ENCODE measurements at regions not wholly inside any gene's neighbourhood (a gene's known extent, or its start where the extent isn't known, plus 50 kb on each side); places are given as distances from the start of the nearest gene placed in this dataset.

- no peak for DNase-seq (ENCODE audit: low read depth)
- no peak overlapping the region for H3K4me3 ChIP-seq (ENCODE audit: low read depth, low read length)
- no peak for TF ChIP-seq CTCF (IDR thresholded peaks at IDR 0.05; ENCODE audit: insufficient read depth, low read depth, low read length)
These were observed 248.0 kb downstream of the WDR11 start for GRCh38 chr10:121099181-121099580.

DNA sequence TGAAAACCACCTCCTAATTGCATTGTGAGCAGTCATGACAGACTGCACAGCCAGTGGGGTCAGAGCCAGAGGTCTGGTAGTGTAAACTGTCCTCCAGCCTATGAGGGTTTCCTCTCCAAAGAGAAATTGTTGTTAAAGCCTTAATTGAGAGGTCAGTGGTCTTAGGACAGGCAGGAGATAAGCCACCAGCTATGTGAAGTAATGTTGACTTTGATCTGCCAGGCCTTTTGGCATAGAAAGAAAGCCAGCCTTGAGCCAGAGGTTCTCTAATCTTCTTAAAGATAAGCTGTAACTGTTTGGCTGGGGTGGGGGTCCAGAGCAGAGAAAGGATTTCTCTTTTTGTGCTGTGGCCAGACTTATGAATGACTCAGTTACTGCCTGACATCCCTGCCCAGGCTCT, 248.4 kb downstream of the WDR11 start:
- TF ChIP-seq CTCF (IDR thresholded peaks at IDR 0.05; ENCODE audit: insufficient read depth, low read depth, low read length): no peak
- H3K4me3 ChIP-seq (ENCODE audit: low read depth, low read length): no peak overlapping the region
- no peak for DNase-seq (ENCODE audit: low read depth)

- no peak for TF ChIP-seq CTCF (IDR thresholded peaks at IDR 0.05; ENCODE audit: insufficient read depth, low read depth, low read length)
- no peak for DNase-seq (ENCODE audit: low read depth)
- H3K4me3 ChIP-seq (ENCODE audit: low read depth, low read length): no peak overlapping the region
These were observed 250.4 kb downstream of the WDR11 start for GRCh38 chr10:121101561-121101960.

DNA sequence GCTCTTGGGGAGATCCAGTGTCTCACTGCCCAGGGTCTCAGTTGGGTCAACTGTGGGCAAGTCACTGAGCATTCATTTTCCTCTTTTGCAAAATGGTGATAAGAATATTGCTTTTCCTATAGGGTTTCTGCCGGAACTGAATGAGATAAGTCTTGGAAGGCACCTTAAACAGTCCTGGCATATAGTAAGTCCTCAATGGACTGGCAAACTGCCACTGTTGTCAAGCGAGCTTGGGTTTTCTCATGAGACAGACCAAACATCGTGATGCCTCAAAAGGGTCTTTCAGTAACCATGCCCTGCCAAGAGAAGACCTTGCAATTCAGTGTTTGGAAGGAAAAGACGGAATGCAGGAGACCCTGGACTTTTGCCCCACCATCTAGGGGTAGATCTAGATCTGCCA, 251.5 kb downstream of the WDR11 start:
- no peak overlapping the region for H3K4me3 ChIP-seq (ENCODE audit: low read depth, low read length)
- no peak for DNase-seq (ENCODE audit: low read depth)
- no peak for TF ChIP-seq CTCF (IDR thresholded peaks at IDR 0.05; ENCODE audit: insufficient read depth, low read depth, low read length)

DNA sequence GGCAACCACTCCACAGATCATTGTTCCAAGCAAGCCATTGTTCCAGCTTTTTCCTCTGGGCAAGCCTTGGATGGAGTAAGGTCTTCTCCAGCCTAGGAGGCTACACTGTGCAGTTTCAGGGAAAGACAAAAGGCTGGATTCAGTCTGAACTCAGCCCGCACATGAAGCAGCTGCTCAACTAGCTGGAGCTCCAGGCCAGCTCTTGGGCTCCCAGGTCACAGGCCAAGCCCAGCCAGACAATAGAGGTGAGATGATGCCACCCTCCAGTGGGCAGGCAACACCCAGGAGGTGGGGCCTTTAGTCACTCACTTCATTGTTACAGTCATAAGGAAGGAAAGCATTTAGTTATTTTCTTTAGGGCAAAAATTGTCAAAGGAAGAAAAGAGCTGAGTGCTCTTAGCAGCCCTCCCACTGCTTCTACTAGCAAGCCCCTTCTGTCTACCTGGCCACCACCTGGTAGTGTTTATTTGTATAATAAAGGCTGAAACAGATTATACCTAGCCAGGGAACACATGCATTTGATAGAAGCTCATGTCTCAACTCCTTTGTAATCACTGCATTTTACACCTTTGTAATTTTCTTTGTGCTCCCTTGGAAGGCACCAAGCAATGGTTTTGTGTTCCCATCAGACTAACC, 253.4 kb downstream of the WDR11 start:
- no peak for DNase-seq (ENCODE audit: low read depth)
- H3K4me3 ChIP-seq (ENCODE audit: low read depth, low read length): no peak overlapping the region
- no peak for TF ChIP-seq CTCF (IDR thresholded peaks at IDR 0.05; ENCODE audit: insufficient read depth, low read depth, low read length)

DNA sequence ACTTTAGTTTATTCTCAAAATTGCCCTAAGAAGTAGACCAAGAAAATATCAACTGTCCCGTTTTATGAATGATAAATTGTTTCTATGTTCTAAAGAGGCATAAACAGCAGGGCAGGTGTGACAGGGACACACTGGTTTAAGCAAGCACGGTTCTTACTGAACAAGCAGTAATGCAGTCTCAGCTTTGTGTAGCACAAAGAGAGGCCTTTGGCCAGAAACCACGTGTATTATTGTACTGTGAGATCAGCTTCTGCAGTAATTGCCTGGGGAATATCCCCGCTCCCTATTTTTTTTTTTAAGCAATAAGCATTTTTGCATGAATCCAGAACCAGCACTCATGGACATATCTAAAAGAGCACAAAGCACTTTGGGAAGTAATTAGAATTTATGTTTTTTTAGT, 255.4 kb downstream of the WDR11 start:
- no peak overlapping the region for H3K4me3 ChIP-seq (ENCODE audit: low read depth, low read length)
- DNase-seq (ENCODE audit: low read depth): no peak
- no peak for TF ChIP-seq CTCF (IDR thresholded peaks at IDR 0.05; ENCODE audit: insufficient read depth, low read depth, low read length)

DNA sequence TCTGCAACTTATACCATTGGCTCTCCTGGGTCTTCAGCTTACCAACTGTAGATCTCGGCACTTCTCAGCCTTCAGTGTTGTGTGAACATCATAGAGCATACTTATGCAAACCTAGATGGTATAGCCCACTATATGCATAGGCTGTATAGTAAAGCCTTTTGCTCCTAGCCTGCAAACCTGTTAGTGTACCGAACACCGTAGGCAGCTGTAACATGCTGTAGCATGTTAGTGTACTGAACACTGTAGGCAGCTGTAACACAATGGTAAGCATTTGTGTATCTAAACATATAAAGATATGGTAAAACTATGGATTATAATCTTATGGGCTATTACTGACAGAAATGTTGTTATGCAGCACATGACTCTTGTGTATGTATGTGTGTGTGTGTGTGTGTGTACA, 256.9 kb downstream of the WDR11 start:
- H3K4me3 ChIP-seq (ENCODE audit: low read depth, low read length): no peak overlapping the region
- no peak for TF ChIP-seq CTCF (IDR thresholded peaks at IDR 0.05; ENCODE audit: insufficient read depth, low read depth, low read length)
- DNase-seq (ENCODE audit: low read depth): no peak
